ENCODE measurements at regions not wholly inside any gene's neighbourhood (a gene's known extent, or its start where the extent isn't known, plus 50 kb on each side); places are given as distances from the start of the nearest gene placed in this dataset.

DNA sequence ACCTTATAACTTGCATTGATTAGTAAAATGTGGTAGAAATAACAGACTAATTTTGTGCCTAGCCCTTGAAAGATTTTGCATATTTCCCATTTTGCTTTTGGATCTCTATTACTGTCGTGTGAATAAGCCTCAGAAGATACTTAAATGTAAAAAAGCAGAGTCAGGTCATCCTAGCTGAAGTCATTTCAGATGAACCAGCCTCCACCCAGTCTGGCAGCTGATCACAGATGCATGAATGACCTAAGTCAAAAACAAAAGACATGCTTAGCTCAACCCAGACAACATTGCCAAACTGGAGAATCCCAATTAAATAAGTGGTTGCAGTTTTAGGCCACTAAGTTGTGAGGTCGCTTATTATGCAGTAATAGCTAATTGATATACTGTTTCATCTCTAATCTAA is 349.9 kb downstream of the C12orf50 start:
- TF ChIP-seq, protein P1, sequence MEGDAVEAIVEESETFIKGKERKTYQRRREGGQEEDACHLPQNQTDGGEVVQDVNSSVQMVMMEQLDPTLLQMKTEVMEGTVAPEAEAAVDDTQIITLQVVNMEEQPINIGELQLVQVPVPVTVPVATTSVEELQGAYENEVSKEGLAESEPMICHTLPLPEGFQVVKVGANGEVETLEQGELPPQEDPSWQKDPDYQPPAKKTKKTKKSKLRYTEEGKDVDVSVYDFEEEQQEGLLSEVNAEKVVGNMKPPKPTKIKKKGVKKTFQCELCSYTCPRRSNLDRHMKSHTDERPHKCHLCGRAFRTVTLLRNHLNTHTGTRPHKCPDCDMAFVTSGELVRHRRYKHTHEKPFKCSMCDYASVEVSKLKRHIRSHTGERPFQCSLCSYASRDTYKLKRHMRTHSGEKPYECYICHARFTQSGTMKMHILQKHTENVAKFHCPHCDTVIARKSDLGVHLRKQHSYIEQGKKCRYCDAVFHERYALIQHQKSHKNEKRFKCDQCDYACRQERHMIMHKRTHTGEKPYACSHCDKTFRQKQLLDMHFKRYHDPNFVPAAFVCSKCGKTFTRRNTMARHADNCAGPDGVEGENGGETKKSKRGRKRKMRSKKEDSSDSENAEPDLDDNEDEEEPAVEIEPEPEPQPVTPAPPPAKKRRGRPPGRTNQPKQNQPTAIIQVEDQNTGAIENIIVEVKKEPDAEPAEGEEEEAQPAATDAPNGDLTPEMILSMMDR (IDR thresholded peaks at IDR 0.05; ENCODE audit: insufficient read depth, low read depth, low read length, missing control alignments) = no peak
- peak; percentile 33 for DNase-seq (ENCODE audit: low read depth)
- no peak overlapping the region for H3K4me3 ChIP-seq (ENCODE audit: low read length)

DNA sequence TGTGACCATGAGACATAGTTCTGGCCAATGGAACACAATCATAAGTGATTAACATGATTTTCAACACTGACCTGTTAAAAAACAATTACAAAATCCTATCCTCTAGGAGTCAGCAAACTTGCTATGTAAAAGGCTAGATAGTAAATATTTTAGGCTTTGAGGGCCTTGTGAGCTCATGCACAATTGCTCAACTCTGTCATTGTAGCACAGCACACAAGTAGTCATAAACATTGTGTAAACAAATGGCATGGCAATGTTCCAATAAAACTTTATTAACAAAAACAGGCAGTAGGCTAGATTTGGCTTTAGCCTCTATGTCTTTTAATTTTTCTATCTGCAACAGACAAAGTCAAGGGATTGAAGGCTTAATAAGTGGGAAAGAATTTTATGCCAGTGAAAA is 350.7 kb downstream of the C12orf50 start:
- DNase-seq (ENCODE audit: low read depth) = peak; percentile 84
- TF ChIP-seq, protein P1 (IDR thresholded peaks at IDR 0.05; ENCODE audit: insufficient read depth, low read depth, low read length, missing control alignments) = peak; percentile 10
- H3K4me3 ChIP-seq (ENCODE audit: low read length) = no peak overlapping the region

- TF ChIP-seq, protein P1 (IDR thresholded peaks at IDR 0.05; ENCODE audit: insufficient read depth, low read depth, low read length, missing control alignments) = no peak
These were observed 352.5 kb downstream of the C12orf50 start for GRCh38 chr12:87676731-87677130.

DNA sequence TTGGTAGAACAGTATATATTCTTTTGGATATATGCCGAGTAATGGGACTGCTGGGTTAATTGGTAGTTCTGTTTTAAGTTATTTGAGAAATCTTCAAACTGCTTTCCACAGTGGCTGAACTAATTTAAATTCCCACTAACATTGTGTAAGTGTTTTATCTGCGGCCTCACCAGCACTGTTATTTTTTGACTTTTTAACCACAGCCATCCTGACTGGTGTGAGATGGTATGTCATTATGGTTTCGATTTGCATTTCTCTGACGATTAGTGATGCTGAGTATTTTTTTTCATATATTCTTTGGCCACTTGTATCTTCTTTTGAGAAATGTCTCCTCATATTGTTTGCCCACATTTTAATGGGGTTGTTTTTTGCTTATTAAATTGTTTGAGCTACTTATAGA is 357.4 kb downstream of the C12orf50 start:
- TF ChIP-seq, protein P1 (IDR thresholded peaks at IDR 0.05; ENCODE audit: insufficient read depth, low read depth, low read length, missing control alignments) = no peak

More at GRCh38 chr12:87676731-87677130, 352.5 kb downstream of the C12orf50 start:
- no peak overlapping the region for H3K4me3 ChIP-seq (ENCODE audit: low read length)
- peak; percentile 32 for DNase-seq (ENCODE audit: low read depth)

DNA sequence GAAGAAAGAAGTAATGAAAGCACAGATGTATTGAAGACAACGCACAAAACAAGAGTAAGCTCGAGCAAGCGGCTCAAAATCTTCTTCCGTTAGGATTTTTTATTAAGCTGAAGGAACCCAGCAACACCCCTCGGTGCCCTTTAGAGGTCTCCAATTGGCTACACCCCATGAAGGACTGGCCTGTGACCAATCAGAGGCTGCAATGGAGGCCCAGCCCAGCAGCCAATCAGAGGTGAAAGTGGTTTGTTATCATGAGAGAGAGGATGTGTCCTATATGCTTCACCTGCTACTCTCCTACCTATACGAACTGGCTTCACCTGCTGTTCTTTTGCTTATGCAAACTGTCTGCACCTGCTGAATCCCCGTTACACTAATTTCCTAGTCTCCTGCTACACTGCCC is 358.8 kb downstream of the C12orf50 start:
- DNase-seq (ENCODE audit: low read depth) = no peak
- TF ChIP-seq, protein P1 (IDR thresholded peaks at IDR 0.05; ENCODE audit: insufficient read depth, low read depth, low read length, missing control alignments) = no peak
- H3K4me3 ChIP-seq (ENCODE audit: low read length) = no peak overlapping the region

More for the DNA sequence above, 357.4 kb downstream of the C12orf50 start:
- no peak overlapping the region for H3K4me3 ChIP-seq (ENCODE audit: low read length)
- DNase-seq (ENCODE audit: low read depth) = no peak

DNA sequence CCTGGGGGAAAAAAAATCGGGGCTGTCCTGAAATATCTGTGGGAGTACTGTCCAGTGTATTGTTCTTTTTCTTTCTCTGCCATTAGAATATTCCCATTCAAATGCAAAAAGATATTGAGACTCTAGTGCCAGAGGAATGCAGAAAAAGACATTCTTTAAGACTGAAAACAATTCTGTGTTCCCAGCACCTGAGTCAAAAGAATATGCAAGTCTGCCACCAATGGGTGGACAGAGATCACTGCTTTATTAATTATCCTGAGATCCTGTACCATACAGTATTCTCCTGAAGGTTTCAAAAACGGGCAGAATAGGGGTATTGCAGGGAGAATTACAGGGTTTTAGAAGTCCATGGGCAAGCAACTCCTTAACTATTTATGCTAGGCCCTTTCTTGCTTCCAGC is 361.8 kb downstream of the C12orf50 start:
- peak; percentile 55 for DNase-seq (ENCODE audit: low read depth)
- TF ChIP-seq, protein P1 (IDR thresholded peaks at IDR 0.05; ENCODE audit: insufficient read depth, low read depth, low read length, missing control alignments) = peak; percentile 66
- no peak overlapping the region for H3K4me3 ChIP-seq (ENCODE audit: low read length)

DNA sequence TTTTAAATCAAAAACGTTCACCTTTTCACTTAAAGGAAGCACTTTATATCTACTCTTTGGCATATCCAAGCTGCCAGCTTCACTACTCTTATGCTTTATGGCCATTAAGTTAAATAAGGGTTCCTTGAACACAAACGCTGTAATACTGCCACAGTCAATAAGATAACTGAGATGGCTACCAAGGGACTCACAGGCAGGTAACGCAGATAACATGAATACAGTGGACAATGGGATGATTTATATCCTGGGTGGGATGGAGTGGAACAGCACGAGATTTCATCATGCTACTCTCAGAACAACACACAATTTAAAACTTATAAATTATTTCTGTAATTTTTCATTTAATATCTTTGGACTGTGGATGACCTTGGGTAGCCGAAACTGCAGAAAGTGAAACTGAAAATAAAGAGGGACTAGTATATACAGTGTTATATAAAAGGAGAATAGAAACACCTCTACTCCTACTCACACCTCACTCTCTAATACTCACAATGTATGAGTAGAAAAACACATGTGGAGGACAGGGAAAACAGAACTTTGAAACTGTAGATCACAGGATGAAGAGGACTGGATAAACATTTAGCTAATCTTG is 367.3 kb downstream of the C12orf50 start:
- no peak overlapping the region for H3K4me3 ChIP-seq (ENCODE audit: low read length)
- TF ChIP-seq, protein P1 (IDR thresholded peaks at IDR 0.05; ENCODE audit: insufficient read depth, low read depth, low read length, missing control alignments) = no peak
- no peak for DNase-seq (ENCODE audit: low read depth)
